ENCODE measurements at regions not wholly inside any gene's neighbourhood (a gene's known extent, or its start where the extent isn't known, plus 50 kb on each side); places are given as distances from the start of the nearest gene placed in this dataset.
"Not testable (repeated sequence)": the region's sequence is repeated elsewhere in the genome, so short reads cannot be mapped to it uniquely, and the experiment has no call there.

- H3K27ac ChIP-seq: no peak overlapping the region
- DNase-seq: no peak
- H3K27me3 ChIP-seq (replicated peaks): no peaks in the 10 kb centered on the region
- in situ Hi-C loops (cut with HindIII; ENCODE audit: low pct_ligation_motif_present, low sequenced_read_pairs): no loop called here
- TF ChIP-seq CTCF (IDR thresholded peaks at IDR 0.05; ENCODE audit: low read depth, low read length, missing control alignments): no peak
- H3K36me3 ChIP-seq (replicated peaks): no peaks in the 10 kb centered on the region
- H3K4me3 ChIP-seq (ENCODE audit: low read depth, low read length): no peak overlapping the region
Observed at GRCh38 chr3:18188491-18188890, 236.6 kb downstream of the SATB1 start.

GRCh38 chr3:18185624-18186023 lies 239.5 kb downstream of the SATB1 start:
- DNase-seq: no peak
- Histone ChIP-seq H3K4me3 (ENCODE audit: low read depth, low read length) (no peak overlapping the region), H3K27ac (no peak overlapping the region), H3K36me3 (replicated peaks) (no peaks in the 10 kb centered on the region), H3K27me3 (replicated peaks) (no peaks in the 10 kb centered on the region)
- in situ Hi-C loops (cut with HindIII; ENCODE audit: low pct_ligation_motif_present, low sequenced_read_pairs): no loop called here
- no peak for TF ChIP-seq CTCF (IDR thresholded peaks at IDR 0.05; ENCODE audit: low read depth, low read length, missing control alignments)

DNA sequence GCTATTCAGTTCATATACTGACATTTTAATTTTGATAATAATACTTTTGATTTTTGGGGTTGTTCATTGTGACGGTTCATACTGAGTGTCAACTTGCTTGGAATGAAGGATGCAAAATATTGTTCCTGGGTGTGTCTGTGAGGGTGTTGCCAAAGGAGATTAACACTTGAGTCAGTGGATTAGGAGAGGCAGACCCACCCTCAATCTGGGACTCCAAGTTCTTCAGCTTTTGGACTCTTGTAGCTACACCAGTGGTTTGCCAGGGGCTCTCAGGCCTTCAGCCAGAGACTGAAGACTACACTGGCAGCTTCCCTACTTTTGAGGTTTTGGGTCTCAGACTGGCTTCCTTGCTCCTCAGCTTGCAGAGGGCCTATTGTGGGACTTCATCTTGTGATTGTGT lies 242.2 kb downstream of the SATB1 start:
- in situ Hi-C loops (cut with HindIII; ENCODE audit: low pct_ligation_motif_present, low sequenced_read_pairs): not testable (repeated sequence)

GRCh38 chr3:18179521-18179920 lies 245.6 kb downstream of the SATB1 start:
- no peak overlapping the region for H3K4me3 ChIP-seq (ENCODE audit: low read depth, low read length)
- no peak for TF ChIP-seq CTCF (IDR thresholded peaks at IDR 0.05; ENCODE audit: low read depth, low read length, missing control alignments)
- no peaks in the 10 kb centered on the region for H3K27me3 ChIP-seq (replicated peaks)
- in situ Hi-C loops (cut with HindIII; ENCODE audit: low pct_ligation_motif_present, low sequenced_read_pairs): no loop called here
- H3K27ac ChIP-seq: no peak overlapping the region
- no peak for DNase-seq
- no peaks in the 10 kb centered on the region for H3K36me3 ChIP-seq (replicated peaks)

More for the DNA sequence above, 242.2 kb downstream of the SATB1 start:
- not testable (repeated sequence) for H3K4me3 ChIP-seq (ENCODE audit: low read depth, low read length); H3K27me3 ChIP-seq (replicated peaks); DNase-seq; H3K27ac ChIP-seq; H3K36me3 ChIP-seq (replicated peaks)

DNA sequence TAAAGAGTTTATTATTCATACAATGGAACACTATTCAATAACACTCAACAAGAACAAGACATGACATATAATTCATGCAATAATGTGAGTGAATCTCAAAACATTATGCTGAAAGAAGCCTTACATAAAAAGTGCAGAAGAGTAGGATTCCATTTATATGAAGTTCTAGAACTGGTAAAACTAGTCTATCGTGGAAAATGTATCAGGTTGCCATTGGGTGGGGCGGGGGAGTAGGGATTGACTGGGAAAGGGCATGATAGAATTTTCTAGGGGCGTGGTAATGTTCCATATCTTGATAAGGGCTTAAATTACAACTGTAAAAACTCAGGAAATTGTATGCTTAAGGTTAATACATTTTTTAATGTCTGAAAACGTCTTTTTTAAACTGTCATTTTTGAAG lies 247.9 kb downstream of the SATB1 start:
- TF ChIP-seq CTCF (IDR thresholded peaks at IDR 0.05; ENCODE audit: low read depth, low read length, missing control alignments): no peak
- no peak for DNase-seq
- H3K27ac ChIP-seq: no peak overlapping the region
- no peak overlapping the region for H3K4me3 ChIP-seq (ENCODE audit: low read depth, low read length)
- in situ Hi-C loops (cut with HindIII; ENCODE audit: low pct_ligation_motif_present, low sequenced_read_pairs): no loop called here
- H3K27me3 ChIP-seq (replicated peaks): no peaks in the 10 kb centered on the region
- no peaks in the 10 kb centered on the region for H3K36me3 ChIP-seq (replicated peaks)

DNA sequence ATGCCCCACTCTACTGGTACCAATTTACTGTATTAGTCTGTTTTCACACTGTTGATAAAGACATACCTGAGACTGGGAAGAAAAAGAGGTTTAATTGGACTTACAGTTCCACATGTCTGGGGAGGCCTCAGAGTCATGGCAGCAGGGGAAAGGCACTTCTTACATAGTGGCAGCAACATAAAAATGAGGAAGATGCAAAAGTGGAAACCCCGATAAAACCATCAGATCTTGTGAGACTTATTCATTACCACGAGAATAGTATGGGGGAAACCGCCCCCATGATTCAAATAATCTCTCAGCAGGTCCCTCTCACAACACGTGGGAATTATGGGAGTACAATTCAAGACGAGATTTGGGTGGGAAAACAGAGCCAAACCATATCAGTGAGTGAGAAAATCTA lies 251.2 kb downstream of the SATB1 start:
- H3K36me3 ChIP-seq (replicated peaks); in situ Hi-C loops (cut with HindIII; ENCODE audit: low pct_ligation_motif_present, low sequenced_read_pairs); H3K27ac ChIP-seq; H3K4me3 ChIP-seq (ENCODE audit: low read depth, low read length); DNase-seq; H3K27me3 ChIP-seq (replicated peaks): not testable (repeated sequence)

- TF ChIP-seq CTCF (IDR thresholded peaks at IDR 0.05; ENCODE audit: low read depth, low read length, missing control alignments): no peak
- Histone ChIP-seq H3K4me3 (ENCODE audit: low read depth, low read length) (no peak overlapping the region), H3K27ac (no peak overlapping the region), H3K27me3 (replicated peaks) (no peaks in the 10 kb centered on the region), H3K36me3 (replicated peaks) (no peaks in the 10 kb centered on the region)
- in situ Hi-C loops (cut with HindIII; ENCODE audit: low pct_ligation_motif_present, low sequenced_read_pairs): no loop called here
- no peak for DNase-seq
Observed at GRCh38 chr3:18159681-18160080, 265.5 kb downstream of the SATB1 start.

All from brain microvascular endothelial cell (primary cell).